ENCODE measurements at regions not wholly inside any gene's neighbourhood (a gene's known extent, or its start where the extent isn't known, plus 50 kb on each side); places are given as distances from the start of the nearest gene placed in this dataset.
"Not testable (repeated sequence)": the region's sequence is repeated elsewhere in the genome, so short reads cannot be mapped to it uniquely, and the experiment has no call there.

GRCh38 chr5:136738829-136739228 lies 373.5 kb upstream of the TRPC7 start:
- no peak for DNase-seq

DNA sequence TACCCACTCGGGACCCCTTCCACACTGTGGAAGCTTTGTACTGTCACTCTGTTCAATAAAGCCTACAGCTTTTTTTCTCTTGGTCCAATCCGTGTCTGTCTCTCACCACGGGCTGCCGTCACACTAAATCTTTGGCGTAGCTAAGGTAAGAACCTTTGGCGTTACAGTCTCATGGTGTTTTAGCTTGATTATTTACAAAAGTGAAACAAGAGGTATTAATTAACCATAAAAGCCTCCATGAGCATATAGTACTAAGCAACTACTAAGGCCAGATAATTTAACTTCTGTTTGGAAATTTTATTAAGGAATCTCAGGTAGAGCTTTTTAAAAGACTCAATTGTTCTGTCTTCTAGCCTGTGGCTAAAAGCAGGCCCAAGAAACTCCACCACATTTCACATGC lies 370.7 kb upstream of the TRPC7 start:
- DNase-seq = no peak

- not testable (repeated sequence) for DNase-seq
These were observed 370.3 kb upstream of the TRPC7 start for GRCh38 chr5:136735611-136736010.

GRCh38 chr5:136734628-136735027 lies 369.3 kb upstream of the TRPC7 start:
- no peak for DNase-seq

GRCh38 chr5:136732751-136733150 lies 367.4 kb upstream of the TRPC7 start:
- no peak for DNase-seq

DNA sequence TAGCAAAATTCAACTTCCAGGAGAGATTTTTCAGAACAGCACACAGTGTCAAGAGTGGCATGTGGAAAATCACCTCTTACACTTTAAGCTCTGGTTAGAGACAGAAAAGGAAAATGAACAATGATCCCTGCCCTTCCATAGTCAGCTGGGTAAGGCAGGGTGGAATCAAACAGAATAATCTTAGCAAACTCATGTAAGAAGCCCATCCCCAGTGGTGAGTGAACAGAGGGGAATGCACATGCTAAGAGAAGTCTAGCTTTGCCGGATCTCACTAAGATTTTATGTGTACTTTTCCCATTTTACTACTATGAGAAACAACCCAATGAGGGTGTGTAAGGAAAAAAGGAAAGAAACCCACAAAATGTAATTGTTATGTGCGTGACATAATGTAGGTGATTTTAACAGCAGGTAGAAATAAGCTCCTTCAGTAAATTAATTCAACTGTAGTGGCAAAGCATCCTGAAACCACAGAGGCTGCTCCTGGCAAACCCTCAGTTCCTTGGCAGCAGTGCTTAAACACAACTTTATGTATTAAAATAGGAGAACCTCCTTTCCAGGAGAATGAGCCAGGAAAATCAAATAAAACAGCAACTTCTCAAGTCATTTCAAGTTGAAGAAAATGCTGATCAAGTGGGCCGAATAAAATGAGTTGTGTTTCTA lies 366.0 kb upstream of the TRPC7 start:
- DNase-seq = no peak

DNA sequence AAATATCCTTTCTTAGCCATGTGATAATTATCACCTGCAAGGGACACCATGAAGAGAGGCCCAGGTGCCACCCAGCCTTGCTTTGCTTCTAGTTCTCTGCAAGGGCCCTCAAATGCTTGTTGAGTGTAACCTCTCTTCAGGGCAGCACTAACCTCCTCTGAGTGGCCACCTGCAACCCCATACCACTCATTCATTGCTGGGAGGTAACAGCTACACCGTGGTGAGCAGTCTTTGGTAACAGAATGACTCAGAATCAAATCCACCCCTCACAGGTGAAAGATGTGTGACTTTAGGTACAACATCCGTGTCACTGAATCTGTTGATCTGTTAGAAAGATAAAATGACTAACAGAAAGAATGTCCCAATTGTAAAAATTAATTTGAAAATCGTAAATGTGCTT lies 365.1 kb upstream of the TRPC7 start:
- no peak for DNase-seq

DNA sequence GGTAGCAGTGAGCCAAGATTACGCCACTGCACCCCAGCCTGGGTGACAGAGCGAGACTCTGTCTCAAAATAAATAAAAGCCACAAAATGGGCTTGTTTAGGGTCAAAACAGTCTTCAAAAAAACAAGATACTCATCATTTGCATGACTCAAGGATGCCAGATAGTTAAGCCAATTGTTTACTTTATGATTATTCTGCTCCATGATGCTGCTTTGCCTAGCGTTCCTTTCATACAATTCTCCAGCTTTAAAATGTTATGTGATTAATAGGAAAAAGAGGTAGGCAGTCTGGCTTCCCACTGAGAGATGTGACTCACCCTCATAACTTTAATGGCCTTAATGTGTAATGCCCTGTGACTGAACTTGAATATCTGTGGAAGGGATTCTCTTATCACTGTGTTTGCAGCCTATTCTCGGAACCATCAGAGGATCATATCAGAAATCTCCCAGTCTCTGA lies 364.6 kb upstream of the TRPC7 start:
- DNase-seq = no peak

DNA sequence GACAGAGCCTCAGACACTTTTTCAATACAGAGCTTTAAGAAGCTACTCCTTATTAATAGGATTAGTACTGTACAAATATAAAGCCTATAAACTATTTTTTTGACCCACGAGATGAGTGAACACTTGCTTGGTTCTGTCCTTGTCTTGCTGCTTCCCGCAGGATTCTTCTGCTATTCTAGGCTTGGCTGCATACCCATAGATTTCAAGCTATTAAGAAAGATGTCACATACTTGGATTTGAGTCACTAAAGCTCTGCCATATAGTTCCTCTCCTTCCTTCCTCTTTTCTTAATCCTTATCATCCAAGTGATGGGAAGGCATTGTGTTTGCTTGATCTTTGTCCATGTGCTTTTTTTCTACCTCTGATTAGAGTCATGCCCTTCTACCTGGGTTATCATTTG lies 361.2 kb upstream of the TRPC7 start:
- no peak for DNase-seq

DNA sequence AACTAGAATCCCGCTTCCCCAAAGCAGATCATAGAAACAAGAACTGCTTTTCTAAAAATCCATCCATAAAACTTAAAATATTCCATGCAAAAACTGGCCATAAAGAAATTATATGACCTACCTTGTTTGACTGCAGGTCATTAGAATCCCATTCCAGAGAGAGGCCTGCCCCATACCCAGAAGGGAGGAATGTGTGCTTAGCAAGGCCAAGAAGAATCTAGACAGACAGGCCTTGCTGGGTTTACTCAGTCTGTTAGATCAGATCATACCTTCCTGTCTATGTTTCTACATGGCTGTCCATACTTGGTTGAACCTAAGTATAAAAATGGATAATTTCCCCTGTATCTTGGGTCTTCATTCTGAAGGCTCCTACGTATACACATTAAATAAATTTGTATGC lies 358.8 kb upstream of the TRPC7 start:
- peak; percentile 78 for DNase-seq

DNA sequence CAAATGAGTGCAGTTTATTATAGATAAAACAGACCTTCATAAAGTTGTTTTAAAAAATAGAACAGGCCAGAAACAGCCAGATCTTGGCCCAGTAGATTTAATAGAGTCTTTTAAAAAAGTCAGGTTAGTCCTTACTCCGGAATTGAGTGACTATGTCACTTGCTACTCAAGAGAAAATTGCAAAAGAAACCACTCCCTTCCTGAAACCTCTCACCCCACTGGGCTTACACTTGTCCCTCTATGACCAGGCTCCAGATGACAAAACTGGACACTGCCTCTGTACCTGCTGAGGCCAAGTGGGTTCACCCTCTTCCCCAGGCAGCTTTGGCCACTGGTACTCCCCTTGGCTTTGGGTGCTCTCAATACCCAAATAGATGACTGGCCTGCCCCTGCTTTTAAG lies 357.2 kb upstream of the TRPC7 start:
- no peak for DNase-seq

GRCh38 chr5:136722086-136722485 lies 356.7 kb upstream of the TRPC7 start:
- DNase-seq = no peak

DNA sequence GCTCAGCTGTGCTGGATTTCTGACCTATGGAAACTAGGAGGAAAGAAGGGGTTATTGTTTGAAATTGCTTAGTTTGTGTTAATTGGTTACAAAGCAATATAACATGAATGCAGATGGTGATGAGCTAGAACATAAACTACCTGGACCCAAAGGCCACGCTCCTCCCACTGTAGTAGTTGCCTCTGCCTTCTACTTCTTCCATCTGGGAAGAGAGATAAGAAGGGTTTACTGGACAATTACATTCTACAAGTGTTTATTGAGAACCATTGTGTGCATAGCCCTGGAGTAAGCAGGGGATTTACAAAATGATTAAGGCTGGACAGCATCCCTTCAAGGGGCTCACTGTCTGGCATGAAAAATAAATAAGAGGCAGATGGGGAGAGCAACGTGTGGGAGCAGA lies 355.3 kb upstream of the TRPC7 start:
- no peak for DNase-seq

DNA sequence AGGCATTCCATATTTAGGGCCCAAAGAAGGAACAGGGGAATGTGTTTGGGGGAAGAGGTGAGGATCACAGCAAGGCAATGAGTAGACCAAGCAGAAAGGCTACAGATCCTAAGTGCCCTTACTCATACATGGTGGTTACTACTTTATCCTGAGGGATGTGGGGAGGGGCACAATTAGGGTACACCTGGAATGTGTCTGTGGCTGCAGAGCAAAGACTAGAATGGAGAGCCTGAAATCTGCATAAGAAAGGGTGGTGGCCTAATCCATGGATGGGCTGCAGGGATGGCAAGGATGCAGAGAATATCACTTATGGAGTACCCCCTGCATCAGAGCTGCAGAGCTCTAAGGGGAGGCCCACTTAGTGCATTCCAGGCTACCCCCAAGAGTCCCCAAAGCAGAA lies 352.6 kb upstream of the TRPC7 start:
- no peak for DNase-seq

GRCh38 chr5:136714286-136714685 lies 348.9 kb upstream of the TRPC7 start:
- no peak for DNase-seq

GRCh38 chr5:136712628-136713027 lies 347.3 kb upstream of the TRPC7 start:
- DNase-seq = no peak

GRCh38 chr5:136710834-136711233 lies 345.5 kb upstream of the TRPC7 start:
- no peak for DNase-seq

GRCh38 chr5:136703706-136704105 lies 338.4 kb upstream of the TRPC7 start:
- DNase-seq = no peak

GRCh38 chr5:136703036-136703435 lies 337.7 kb upstream of the TRPC7 start:
- no peak for DNase-seq

DNA sequence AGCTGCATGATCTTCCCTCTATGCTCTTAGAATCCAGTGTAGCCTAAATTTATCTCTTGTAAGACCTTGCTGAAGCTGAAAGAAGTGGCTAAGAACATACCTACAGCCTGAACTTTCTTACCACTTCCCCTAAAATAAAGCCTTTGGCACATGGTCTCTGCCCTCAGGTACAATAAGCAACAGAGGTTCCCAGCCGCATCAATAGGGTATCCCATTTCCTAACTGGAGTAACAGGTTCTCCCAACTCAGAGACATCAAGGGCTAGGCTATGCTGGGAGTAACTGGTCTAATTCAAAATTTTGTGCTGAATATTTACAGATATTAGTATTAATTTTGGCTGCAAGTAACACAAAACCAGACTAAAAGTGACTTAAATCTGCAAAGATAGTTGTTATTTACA lies 335.8 kb upstream of the TRPC7 start:
- DNase-seq = no peak

DNA sequence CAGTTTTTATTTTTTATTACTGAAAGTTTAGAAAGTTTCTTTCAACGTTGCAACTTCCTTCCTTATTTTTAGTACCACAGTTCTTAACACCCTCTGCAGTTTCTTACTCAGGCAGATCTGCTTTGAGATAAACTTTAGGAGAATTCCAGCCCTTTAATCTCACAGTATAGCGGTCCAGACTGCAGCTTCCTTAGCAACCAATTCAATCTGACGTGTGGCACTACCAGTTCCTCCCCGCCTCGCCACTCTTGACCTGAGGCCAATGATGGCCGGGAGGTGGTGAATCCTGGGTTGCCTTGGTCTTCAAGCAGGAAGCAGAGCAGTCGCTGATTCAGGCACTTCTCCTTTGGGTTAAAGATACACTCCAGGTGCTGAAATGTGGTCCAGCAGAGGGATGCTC lies 334.3 kb upstream of the TRPC7 start:
- DNase-seq = no peak

- DNase-seq = no peak
These were observed 333.6 kb upstream of the TRPC7 start for GRCh38 chr5:136698970-136699369.

DNA sequence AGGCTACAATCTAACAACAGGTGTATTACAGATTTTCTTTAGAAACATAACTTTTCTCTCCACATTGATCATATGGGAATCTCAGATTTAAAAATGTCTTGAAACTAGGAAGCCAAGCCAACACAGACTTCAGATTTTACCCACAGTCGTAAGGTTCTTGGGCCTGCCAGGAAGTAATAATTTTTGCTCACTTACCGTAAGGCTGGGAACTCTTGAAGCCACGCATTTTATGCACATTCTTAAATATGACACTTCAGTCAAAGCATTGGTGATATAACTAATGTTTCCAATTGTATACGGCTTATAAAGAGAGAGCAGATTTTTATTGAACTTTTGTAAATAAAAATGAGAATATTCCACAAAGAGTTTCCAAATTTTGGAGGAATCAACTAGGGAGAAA lies 328.9 kb upstream of the TRPC7 start:
- DNase-seq = no peak

GRCh38 chr5:136689552-136689951 lies 324.2 kb upstream of the TRPC7 start:
- no peak for DNase-seq

DNA sequence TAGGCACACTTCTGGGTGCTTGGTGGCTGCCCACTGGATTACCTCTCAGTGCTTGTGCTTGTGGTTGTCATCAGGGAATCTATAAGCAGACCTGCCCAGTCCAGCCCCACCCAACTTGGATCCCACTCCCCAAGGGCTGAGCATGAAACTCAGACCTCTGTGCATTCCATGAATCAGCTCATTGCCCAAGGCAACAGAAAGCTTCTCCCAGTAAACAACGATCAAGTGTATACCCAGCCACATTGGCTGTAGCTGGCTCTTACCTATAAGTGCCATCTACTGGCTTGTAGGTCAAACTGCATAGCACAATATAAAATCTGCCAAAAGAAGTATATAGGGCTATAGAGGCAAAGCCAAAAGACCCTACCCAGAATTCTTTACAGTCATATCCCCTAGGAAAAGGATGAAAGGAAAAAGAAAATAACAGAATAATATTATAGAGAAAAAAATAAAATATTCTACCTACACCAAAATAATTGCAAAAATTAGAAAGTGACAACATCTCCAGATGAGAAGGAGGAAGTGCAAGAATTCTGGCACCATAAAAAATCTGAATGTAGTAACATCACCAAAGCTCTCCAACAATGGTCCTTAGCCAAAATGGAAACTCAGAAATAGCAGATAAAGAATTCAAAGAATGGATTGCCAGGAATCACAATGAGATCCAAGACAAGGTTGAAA lies 321.0 kb upstream of the TRPC7 start:
- peak; percentile 85 for DNase-seq
